ENCODE measurements at regions not wholly inside any gene's neighbourhood (a gene's known extent, or its start where the extent isn't known, plus 50 kb on each side); places are given as distances from the start of the nearest gene placed in this dataset.
"Not testable (repeated sequence)": the region's sequence is repeated elsewhere in the genome, so short reads cannot be mapped to it uniquely, and the experiment has no call there.

- no peak for DNase-seq (ENCODE audit: low read depth)
Observed at GRCh38 chr5:155684417-155684816, 642.5 kb upstream of the SGCD start.

GRCh38 chr5:155686131-155686530 lies 640.8 kb upstream of the SGCD start:
- no peak for DNase-seq (ENCODE audit: low read depth)

DNA sequence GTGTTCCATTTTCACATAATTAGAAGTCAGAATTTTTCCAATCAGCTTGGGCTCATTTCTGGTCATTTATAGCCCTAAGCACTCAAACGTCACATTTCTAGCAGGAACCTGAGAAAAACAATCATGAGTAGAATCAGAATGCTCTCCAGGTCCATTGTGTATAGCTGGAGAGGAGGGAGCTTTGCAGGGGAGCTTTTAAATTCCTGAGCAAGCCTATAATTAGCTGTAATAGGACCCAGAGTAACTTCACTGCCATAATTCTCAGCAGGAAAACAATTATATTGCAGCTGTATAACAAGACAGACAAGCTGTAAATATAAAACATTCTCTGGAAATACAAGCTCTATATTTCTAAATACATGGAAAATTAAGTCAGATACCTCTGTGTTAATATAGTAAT lies 637.6 kb upstream of the SGCD start:
- no peak for DNase-seq (ENCODE audit: low read depth)

GRCh38 chr5:155696362-155696761 lies 630.6 kb upstream of the SGCD start:
- DNase-seq (ENCODE audit: low read depth): no peak

DNA sequence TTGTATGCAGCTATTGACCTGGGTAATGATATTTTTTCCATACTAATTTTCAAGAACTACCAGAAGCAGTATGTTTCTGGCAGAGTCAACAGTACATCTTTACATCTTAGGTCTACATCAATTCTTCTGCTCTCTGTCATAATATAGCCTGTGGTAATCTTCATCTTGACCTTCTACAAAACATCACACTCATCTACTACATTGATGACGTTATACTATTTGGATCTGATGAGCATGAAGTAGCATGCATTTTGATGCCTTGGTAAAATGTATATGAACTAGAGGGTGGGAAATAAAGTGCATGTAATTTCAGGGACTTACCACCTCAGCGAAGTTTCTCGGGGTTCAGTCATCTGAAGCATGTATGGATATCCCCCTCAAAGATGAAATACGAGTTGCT lies 629.7 kb upstream of the SGCD start:
- DNase-seq (ENCODE audit: low read depth): no peak

DNA sequence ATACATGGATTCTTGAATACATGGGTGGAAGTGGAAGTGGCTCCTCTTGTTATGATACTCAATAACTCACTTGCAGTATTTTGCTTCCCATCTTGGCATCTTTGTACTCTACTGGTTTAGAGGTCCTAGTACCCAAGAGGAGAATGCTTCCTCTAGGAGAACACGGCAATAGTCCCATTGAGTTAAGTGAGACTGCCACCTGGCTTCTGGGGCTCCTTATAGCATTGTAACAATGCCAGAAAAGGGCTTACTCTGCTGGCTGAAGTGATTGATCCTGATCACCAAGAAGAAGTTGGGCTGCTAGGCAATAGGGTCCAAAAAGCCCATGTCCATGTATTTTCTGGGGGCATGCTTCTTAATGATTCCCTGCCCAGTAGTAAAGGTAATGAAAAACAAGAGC lies 627.6 kb upstream of the SGCD start:
- DNase-seq (ENCODE audit: low read depth): no peak

GRCh38 chr5:155700333-155700732 lies 626.6 kb upstream of the SGCD start:
- no peak for DNase-seq (ENCODE audit: low read depth)

GRCh38 chr5:155711882-155712281 lies 615.1 kb upstream of the SGCD start:
- DNase-seq (ENCODE audit: low read depth): no peak

GRCh38 chr5:155714435-155714834 lies 612.5 kb upstream of the SGCD start:
- not testable (repeated sequence) for DNase-seq (ENCODE audit: low read depth)

GRCh38 chr5:155726267-155726666 lies 600.7 kb upstream of the SGCD start:
- no peak for DNase-seq (ENCODE audit: low read depth)

GRCh38 chr5:155727512-155728145 lies 599.3 kb upstream of the SGCD start:
- no peak for DNase-seq (ENCODE audit: low read depth)

- no peak for DNase-seq (ENCODE audit: low read depth)
Observed at GRCh38 chr5:155728146-155728856, 598.7 kb upstream of the SGCD start.

DNA sequence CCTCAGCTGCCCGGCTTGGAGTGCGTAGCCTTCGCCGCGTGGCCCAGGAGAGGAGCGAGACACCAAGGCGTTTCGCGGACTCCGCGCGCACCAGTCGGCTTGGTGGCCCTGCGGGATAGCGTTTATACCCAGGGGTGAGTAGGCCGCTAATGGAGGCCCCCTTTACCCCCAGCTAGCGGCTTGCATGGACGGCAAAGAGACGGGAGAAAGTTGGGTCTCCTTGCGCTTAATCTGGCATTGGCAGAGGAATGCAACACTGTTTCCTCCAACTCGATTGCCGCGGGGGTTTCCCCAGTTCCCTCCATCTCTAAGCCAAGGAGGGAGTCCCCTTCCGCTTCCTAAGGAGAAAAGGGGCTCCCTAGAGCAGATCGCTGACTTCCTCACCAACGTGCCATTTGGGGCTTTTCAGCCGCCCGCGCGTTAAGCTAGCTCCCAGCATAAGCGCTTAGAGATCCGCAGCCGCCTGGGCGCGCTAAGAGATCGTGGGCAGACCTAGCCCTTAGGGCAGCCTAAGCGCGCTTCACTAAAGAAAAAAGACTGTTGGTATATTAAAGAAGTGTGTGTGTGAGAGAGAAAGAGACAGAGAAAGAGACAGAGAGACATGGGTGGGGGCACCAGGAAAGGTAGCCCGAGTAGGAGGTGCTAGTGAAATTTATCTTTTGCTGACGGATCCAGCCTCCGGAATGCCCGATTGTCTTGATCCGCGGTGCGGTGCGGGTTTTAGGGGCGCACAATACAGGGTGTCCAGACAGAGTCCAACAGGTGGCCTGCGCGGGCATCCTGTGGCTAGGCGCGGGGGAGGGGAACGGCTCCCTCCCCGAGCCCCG lies 597.9 kb upstream of the SGCD start:
- DNase-seq (ENCODE audit: low read depth): no peak

DNA sequence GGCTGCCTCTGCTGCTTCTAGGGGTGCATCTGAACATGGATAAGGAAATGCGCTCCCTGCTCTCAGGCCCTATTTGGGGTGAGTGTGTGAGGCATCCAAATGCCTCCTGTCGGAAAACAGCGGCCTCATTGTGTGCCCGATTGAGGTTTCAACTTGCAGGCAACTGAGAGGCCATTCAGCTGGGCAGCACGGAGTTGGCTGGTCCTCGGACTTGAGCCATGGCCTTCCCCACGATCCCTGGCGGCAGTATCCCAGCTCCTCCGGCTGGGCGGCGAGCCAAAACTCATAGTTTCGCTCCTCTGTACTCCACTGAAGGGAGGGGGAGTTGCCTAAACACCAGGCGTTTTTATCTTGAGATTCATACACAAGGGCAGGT lies 597.3 kb upstream of the SGCD start:
- no peak for DNase-seq (ENCODE audit: low read depth)

DNA sequence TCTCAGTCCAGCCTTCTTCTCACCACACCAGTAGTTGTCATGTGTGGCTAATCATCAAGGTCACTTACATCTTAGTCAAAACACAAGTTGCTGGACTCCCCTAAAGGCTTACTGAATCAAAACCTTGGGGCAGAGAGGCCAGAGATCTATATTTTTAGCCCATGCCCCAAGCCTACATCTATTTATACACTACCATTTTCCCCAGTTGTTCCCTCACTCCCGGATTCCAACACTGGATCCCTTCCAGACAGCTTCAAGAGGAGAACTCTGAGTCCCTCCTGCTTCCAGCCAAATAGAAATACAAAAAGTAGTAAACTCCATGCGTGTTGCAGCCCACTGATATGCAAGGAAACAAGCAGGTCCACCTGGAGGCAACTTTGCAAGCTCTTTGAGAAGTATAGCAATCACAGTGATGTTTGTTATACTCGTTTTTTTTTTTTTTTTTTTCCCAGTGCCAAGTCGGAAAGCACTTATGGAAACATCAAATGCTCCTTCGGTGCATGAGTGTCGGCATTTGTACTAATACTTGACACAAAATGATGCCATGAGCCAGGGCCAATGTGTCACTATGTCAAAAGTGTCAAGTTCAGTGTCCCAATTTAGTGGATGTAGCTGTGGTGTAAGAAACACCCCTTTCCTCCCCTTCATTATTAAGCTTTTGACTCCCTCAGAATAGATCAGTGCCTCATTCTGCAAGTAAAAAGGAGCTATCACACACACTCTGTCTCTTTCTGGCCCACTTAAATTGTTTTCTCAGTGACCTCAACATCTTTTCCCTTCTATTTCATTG lies 594.2 kb upstream of the SGCD start:
- no peak for DNase-seq (ENCODE audit: low read depth)

DNA sequence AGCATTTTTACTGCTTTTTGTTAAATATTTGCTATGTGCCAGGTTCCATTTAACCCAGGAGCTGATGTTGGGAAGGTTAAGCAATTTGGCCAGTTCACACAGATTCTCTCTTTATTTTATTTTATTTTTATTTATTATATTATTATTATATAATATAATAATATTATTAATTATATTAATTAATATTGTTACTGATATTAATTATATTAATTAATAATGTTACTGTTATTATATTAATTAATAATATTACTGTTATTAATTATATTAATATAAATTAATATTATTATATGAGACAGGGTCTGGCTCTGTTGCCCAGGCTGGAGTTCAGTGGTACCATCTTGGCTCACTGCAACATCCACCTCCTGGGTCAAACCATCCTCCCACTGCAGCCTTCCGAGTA lies 593.0 kb upstream of the SGCD start:
- DNase-seq (ENCODE audit: low read depth): no peak

DNA sequence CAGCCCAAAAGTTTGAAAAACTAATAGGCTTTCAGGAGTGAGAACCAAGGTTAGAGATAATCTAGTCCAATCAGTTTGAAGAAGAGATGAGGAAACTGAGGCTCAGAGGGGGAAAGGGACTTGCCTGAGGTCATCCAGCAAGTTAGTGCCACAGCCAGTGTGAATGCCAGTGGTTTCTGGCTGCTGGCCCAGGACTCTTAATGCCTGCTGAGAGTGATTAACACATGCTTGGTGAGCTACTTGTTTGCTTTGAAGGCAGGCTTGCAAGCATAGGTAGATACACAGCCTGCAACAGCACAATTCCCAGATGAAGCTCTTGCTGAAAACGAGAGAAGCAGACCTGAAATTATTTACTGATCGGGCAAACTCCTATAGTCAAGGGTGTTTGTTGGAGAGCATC lies 591.6 kb upstream of the SGCD start:
- DNase-seq (ENCODE audit: low read depth): no peak

DNA sequence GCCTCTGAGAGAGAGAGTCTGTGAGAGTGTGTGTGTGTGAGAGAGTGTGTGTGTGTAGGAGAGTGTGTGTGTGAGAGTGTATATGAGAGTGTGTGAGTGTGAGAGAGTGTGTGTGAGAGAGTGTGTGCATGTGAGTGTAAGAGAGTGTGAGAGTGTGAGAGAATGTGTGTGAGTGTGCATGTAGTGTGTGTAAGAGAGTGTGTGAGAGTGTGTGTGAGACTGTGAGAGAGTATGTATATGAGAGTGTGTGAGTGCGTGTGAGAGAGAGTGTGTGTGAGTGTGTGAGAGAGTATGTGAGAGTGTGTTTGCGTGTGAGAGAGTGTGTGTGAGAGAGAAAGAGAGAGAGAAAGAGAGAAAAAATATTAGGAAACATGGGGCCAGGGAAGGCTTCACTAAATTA lies 588.3 kb upstream of the SGCD start:
- DNase-seq (ENCODE audit: low read depth): no peak

DNA sequence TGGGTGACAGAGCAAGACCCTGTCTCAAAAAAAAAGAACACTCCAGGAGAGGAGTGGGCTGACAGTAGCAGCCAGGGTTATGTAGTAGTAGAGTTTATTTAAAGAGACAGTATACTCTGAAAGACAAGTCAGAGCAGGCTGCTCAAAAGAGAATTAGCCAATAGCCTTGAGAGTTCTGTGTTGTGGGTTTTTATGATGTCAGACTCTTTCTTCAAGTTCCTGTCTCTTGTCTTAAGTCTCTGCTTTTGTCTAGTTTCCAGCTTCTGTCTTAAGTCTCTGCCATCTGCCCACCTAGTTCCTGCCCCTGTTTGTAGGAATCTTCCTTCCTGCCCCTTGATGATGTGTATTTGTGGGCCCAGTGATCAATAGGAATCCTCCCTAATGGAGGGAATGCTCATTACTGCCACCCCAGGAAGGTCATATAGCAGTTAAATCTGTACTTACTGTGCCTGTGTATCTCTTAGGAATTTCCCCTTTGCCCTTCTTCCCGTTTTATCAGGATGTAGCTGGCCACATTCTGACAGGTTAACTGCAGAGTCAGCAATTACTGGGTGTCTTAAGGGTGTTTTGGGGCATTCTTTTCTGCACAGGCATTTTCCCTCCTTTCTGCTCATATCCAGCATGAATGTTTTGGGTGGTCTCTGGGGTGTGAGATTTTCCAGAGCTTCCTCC lies 580.5 kb upstream of the SGCD start:
- no peak for DNase-seq (ENCODE audit: low read depth)

- DNase-seq (ENCODE audit: low read depth): no peak
Observed at GRCh38 chr5:155750101-155750500, 576.9 kb upstream of the SGCD start.

DNA sequence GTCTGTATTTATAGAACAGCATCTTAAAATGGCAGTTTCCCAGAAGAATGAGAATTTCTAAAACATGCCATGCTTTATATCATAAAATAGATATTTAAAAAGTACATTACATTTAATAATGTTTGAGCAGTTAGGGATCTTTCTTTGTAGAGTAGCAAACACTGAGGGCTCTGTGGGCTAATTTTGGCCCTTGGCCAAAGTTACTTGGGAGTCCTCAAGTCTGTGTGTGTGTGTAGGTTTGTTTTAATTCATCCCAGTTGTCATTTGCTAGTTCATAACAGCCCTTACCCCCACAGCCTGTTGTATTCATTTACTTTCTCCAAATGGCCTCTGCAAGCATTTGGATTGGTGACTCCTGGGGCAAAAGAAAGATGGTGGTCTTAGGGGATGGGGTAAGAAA lies 576.4 kb upstream of the SGCD start:
- DNase-seq (ENCODE audit: low read depth): no peak
